ENCODE measurements at regions not wholly inside any gene's neighbourhood (a gene's known extent, or its start where the extent isn't known, plus 50 kb on each side); places are given as distances from the start of the nearest gene placed in this dataset.

- H3K27ac ChIP-seq: no peak overlapping the region
- no peak for TF ChIP-seq CTCF (conservative IDR thresholded peaks at IDR 0.05)
Observed at GRCh38 chr6:138036111-138036510, 71.1 kb downstream of the PERP start.

DNA sequence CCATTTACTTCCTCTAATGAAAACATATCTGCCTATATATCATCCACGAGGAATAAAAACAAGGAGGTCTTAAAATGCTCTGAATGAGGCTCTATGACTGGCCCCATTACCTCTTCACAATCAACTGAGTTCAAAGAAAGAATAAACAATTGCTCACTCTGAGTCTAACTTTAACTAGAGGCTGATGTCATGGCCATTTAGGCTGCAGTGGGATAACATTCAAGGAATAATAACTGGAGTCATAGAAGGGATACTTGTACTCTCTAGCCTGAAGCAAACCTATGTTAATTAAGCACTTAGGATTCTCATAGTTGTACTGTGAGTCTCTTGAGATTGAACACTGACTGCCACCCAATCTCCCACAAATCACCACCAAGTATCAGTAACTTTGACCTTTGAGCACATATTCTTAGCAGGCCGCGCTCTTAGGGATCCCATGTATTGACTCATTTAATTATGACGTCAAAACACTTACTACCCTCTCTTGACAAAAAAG, 70.2 kb downstream of the PERP start:
- H3K27ac ChIP-seq: no peak overlapping the region
- no peak for TF ChIP-seq CTCF (conservative IDR thresholded peaks at IDR 0.05)

GRCh38 chr6:138038142-138038870, 68.9 kb downstream of the PERP start:
- H3K27ac ChIP-seq: no peak overlapping the region
- TF ChIP-seq CTCF (conservative IDR thresholded peaks at IDR 0.05): no peak

Measured in VCaP (cell line).